ENCODE measurements at regions not wholly inside any gene's neighbourhood (a gene's known extent, or its start where the extent isn't known, plus 50 kb on each side); places are given as distances from the start of the nearest gene placed in this dataset.
"Not testable (repeated sequence)": the region's sequence is repeated elsewhere in the genome, so short reads cannot be mapped to it uniquely, and the experiment has no call there.

DNA sequence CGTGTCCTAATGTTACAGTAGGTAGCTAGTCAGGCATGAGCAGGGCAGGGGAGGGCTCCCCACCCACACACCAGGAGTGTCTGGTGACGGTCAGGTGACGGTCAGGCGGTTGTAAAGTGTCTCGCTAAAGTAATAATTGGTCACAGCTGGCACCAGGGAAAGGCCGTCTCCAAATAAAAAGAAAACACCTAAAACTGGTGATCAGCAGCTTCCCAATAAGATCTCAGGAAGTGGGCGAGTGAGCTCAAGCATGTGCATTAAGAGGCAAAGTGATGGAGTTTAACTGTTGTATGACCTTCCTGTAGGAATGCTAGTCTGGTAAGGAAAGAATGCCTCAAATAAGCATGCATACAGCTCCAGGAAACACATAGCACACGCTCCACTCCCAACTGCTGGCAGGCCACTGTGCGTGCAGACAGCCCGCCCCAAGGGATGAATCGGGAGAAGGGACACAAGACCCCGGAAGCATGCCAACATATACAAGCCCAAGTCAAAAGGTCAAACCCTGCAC, 177.1 kb downstream of the RNF144A start:
- DNase-seq (ENCODE audit: low spot score) = peak; percentile 40

DNA sequence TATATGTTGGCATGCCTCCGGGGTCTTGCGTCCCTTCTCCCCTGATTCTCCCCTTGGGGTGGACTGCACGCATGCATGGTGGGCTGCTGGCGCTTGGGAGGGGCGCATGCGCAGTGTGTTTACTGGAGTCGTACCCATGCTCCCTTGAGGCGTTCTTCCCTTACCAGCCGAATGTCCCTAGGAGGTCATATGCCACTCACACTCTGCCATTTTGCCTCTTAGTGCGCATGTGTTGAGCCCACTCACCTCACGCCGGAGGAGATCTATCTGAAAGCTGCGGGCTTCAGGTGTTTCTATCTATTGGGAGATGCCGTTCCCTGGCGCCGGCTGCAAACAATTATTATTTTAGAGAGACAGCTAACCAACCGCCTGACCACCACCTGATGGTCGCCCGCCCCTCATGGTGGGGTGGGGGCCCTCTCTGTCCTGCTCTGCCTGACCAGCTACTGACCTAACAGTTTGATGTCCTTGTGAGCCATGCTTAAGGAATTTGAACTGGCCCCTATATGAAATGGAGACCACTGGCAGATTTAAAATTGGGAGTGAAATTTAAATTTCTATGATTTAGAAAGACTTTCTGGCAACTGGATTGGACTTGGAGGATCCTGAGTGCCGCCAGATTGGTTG, 179.6 kb downstream of the RNF144A start:
- no peak for DNase-seq (ENCODE audit: low spot score)

DNA sequence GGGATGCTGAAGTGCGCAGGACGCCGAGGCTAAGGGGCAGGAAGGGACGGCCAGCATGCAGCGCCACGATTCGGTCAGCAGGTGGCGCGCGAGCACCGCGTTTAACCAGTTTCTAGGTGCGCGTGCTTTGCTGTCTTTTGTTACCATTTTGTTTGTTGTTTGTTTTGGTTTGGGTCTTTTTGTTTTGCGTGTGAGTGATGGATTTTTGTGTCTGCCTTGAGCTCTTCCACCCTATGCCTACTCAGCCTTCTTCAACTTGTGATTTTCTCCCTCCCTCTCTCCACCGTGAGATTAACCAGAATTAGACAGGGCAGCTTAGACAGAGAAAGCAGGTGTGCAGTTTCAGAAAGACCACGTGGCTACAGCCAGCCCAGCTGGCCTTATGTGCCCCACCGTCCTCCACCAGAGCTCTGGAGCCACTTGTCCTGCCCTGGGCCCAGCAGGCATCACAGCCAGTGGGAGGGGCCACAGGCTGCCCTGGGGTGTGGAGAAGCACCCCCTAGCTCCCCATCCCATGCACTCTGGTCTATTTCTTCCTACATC, 180.2 kb downstream of the RNF144A start:
- peak; percentile 54 for DNase-seq (ENCODE audit: low spot score)

DNA sequence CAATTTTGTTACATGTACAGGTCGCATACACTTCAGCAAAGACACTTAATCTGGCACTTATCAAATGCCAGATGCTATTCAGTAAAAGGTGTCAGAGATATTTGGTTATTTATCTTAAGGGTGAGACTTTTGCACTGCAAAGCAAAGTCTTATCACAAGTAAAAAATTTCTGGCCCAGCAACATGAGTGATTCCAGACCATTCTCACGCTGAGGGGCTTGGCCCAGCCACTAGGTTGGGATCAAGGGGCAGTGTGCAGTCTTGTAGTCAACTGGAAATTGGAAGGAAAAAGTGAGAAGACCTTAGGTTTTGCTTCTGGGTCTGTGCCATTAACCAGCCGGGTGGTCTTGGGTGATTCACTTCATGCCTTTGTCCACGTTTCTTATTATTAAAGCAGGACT, 181.6 kb downstream of the RNF144A start:
- DNase-seq (ENCODE audit: low spot score) = no peak

DNA sequence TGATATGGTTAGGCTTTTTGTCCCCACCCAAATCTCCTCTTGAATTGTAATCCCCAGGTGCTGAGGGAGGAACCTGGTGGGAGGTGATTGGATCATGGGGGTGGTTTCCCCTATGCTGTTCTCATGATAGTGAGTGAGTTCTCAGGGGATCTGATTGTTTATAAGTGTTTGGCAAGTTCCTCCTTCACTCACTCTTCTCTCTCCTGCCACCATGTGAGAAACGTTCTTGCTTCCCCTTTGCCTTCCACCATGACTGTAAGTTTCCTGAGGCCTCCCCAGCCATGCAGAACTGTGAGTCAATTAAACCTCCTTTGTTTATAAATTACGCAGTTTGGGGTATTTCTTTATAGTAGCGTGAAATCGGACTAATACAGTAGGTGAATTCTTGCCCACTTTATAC, 182.5 kb downstream of the RNF144A start:
- not testable (repeated sequence) for DNase-seq (ENCODE audit: low spot score)

DNA sequence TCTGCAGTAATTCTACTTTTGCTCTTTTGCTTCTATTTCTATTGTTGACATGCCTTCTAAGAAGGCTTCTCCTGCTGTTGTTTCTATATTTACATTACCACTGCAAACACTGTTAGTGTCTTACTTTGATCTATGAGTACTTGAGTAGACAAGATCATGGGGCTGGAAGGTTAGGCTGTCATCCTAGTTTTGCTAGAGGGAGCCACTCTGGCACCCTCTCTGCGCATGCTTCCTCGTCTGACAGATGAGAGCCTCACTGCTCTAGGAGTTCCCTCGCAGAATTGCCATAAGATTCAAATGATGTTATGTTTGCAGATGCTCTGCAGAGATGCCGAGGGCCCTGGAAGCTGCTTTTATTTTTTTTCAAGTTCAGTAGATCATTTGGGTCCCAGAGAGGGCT, 185.6 kb downstream of the RNF144A start:
- no peak for DNase-seq (ENCODE audit: low spot score)

DNA sequence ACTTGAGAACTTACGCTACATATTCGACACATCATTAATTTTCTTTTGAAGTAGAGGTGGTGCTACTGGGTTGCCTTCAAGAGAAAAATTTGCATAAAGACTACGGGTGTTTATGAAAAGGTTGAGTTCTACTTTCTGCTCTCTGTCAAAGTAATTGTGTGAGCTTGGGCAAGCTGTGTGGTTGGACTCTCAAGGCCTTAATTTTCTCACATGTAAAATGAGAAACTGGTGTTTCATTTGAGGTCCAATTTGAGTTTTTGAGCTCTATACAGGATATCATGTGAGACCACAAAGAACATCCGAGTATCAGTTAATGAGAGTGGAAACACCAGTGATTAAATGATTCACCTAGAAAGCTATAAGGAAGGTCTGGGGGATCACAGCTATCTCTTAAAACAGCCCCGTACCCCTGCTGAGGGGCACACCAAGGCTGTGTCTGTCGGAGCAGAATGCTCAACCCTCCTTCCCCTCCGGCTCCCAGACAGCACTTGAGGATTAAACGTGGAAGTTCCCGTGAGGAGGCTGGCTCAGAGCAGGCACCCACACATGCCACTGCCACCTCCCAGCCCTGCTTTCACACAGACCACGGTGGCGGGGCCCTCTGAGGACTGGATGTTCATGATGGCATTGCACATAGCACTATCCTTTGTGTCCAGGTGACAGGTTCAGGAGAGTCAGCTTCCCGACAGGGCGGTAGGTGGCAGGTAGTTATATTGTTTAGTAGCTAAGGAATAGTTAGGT, 191.8 kb downstream of the RNF144A start:
- no peak for DNase-seq (ENCODE audit: low spot score)

DNA sequence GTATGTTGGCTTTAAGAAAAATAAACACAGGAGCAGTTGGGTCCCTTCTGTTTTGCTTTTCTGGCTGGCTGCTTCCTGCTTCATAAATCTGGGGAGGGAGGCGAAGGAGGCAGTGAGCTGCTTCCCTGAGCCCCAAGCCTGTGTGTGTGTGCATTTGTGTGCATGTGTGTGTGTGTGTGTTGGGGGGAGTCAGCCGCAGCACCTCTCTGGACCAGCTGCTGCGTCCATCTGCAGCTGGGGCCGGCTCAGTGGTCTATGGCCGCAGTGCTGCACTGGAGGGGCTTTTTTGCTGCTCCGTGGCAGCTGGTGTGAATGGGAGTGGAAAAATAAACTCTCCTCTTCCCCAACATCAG, 192.3 kb downstream of the RNF144A start:
- DNase-seq (ENCODE audit: low spot score) = no peak

DNA sequence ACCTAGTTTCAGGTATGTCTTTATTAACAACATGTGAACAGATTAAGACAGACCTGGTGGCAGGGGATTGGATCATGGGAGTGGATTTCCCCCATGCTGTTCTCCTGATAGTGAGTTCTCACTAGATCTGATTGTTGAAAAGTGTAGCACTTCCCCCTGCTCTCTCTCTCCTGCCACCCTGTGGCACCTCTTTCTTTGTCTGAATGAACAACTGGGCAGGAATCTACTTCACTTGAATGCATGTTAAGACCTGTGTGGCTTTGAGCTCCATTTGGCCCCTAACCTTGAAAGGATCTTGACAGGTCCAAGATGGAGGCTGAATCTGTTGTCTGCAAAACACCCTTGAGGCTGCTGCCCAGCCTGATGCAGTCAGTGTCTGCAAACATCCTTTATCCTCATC, 194.4 kb downstream of the RNF144A start:
- DNase-seq (ENCODE audit: low spot score) = no peak

DNA sequence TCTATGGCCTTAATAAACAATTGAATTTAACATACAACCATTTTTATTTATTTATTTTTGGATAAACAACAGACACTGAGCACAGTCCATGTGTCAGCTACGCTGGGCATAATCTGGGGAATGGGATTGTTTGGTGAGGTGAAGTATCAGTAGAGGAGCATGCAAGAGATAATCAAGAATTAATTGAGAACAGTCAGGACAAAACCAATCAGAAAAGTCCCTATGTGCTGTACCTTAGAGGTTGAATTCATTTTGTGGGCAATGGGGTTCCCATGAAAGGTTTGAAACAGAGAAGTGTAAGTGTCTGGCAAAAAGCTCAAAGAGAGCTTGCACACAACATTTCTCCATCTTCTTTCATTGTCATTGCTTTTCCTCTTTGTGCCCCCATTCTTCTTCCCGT, 198.2 kb downstream of the RNF144A start:
- no peak for DNase-seq (ENCODE audit: low spot score)

DNA sequence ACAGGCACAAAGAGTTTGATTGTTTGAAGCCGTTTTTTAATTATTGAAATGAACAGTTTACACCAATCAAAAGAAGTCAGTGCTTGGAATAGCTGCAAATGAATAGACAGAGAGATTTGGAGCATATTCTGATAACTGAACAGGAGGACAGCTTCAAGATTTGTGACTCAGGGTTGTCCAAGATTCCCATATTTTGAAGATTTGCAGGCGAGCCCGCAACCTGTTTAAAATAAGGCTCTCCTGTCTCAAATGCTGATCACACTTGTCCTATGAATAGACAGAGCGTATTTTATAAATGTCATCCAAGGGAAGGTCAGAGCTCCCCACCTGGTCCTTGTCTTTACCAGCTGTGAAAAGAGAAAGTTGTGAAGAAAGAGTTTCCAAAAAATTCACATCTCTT, 198.7 kb downstream of the RNF144A start:
- no peak for DNase-seq (ENCODE audit: low spot score)

DNA sequence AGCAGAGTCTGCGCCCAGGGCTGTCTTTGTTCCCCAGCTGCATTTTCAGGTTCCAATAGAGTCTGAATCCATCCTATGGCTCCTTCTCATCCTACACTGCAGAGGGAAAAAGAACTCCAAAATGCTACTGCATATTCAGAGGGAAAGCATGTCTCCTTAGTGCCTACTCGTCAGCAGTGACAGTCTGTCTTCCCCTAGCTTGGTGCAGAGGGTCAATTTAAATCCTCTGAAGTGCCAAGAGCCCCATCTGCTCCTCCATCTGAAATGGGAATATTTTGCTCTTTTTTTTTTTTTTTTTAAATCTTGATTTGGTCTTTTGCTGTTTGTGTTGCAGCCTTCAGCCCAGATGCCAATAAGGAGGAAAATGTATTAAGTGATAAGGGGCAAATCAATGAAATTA, 199.3 kb downstream of the RNF144A start:
- no peak for DNase-seq (ENCODE audit: low spot score)

DNA sequence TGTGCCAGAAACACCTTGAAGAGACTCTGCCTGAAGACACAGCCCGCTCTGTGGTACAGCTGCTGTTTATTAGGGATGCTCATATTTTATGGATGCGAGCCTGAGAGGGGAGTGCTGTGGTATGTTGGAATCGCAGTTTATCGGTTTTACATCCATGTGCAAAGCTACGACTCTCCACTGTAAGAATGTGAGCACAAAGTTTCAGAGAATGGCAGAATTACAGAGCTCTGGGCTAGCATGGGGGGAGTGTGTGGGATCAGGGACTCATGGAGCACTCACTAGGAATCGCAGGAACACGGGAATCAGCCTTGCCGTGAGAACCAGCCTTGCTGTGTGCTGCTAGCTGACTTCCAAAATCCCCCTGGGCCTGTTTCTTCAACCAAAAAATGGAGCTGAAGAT, 199.9 kb downstream of the RNF144A start:
- no peak for DNase-seq (ENCODE audit: low spot score)

DNA sequence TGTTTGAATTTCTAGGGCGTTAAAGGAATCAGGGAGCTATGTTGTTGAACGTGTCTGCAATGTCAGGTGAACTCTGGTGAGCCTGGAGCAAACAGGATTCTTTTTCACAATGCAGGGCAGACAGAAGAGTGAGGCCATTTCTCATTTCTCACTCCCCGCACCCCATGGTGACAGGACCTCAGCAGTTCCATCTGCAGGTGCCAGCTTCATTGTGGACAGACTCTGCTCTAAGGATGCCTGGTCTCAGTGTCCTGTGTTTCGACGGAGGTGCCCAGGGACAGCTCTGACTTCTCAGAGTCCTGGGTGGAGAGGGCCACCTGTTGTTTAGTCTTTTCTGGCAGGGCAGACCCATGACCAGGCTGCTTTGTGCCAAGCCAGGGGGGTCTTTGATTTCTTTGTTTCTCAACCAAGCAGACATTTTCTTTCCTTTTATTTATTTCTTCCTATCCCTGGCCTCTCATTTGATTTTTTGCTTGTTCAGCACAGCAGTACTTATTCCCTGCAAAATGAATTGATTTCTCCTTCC, 201.5 kb downstream of the RNF144A start:
- DNase-seq (ENCODE audit: low spot score) = no peak

DNA sequence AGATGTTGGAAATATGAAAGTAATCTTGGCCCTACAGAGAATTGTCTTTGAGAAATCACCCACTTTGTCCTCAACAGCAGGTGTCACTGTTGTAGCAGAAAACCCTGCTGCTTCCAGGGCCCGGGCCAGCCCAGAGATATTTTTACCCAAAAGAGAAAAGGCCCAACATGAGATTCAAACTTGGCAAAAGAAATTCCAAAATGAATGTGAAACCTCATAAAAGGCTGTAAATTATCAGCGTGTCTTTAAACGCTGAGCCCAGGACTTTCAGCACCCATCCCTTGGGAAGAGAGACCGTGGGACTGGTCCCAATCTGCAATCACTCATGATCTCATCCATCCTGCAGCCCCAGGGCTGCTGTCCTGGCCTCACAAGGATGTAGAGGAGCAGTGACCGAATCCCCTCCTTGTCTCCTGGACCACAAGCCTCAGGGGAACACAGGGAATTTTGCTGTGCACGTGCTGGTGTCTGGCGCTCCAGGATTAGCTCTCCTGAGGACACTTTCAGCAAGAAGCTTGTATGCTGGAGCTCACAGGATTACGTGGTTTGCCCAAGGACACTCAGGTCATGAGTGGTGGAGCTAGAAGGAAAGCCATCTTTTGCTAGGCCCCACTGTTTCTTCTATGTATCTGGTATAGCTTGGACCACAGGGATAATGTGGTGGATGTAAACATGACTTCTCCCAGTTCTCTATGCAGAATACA, 202.1 kb downstream of the RNF144A start:
- DNase-seq (ENCODE audit: low spot score) = peak; percentile 87

DNA sequence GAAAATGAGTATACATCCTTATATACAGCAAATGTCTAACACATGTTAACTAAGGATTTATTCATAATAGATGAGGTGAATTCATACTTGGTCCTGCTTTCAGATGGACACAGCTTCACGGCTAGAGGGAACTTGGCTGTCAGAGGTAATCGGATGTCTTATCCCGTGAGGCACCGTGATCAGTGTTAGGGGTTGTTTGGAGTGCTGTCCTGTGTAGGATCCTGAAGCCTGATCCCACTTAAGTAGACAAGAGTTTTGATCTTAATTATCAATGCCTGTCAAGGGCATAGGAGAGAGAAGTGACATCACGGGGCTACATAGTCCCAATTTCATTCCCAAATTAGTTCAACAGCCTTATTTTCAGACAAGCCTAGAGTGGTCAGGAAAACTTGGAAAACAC, 204.6 kb downstream of the RNF144A start:
- DNase-seq (ENCODE audit: low spot score) = no peak

DNA sequence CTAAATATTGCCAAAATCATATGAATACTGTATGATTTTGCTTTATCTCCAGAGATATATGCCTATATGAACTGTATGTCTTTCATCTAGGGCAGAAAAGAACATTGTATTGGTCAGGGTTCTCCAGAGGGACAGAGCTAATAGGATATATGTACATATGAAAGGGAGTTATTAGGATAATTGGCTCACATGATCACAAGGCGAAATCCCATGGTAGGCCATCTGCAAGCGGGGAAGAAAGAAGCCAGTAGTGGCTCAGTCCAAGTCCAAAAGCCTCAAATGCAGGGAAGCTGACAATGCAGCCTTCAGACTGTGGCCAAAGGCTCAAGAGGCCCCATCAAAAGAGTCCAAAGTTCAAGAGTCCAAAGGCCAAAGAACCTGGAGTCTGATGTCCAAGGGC, 209.9 kb downstream of the RNF144A start:
- no peak for DNase-seq (ENCODE audit: low spot score)

DNA sequence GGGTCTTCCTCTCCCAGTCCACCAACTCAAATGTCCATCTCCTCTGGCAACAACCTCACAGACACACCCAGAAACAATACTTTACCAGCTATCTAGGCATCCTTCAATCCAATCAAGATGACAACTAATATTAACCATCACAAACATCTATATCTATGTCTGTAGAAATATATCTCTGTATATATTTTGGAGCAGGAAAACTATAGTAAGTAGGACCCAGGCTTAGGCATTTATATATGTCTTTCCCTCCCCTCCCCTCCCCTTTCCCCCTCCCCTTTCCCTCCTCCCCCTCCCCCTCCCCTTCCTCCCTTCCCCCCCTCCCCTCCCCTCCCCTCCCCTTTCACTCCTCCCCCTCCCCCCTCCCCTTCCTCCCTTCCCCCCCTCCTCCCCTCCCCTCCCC, 210.5 kb downstream of the RNF144A start:
- DNase-seq (ENCODE audit: low spot score) = no peak

DNA sequence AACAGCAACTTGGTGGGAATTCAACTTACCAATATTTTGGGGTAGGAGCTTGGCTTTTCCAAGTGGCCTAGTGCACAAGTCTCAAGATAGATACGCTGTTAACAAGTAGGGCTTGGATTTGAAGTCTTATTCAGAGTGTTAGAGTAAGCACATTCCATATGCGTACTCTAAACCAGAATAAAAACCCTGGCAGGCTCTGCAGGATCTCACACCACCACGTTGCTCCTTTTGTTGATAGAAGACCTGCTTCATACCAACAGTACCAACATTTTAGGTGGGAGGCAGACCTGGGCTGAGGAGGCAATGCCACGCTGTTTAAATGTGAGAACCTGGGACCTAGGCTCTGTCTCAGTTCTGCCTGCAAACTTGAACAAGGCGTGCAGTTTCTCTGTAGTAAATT, 214.0 kb downstream of the RNF144A start:
- peak; percentile 57 for DNase-seq (ENCODE audit: low spot score)

DNA sequence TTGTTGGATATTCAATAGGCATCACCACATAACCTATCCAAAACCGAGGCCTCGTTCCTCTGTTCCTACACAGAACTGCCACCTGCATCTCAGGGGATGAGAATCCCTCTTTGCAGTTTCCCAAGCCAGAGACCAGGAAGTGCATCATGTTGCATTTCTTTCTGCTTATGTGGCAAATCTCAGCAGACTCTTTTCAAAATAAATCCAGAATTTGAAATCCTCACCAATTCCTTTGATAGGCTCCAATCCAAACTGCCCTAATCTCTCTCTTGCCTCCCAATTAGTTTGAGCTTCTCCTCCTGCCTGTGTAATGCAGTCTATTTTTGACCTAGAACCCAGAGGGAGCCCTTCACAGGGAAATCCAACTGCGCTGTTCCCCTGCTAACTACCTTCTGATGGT, 215.5 kb downstream of the RNF144A start:
- peak; percentile 75 for DNase-seq (ENCODE audit: low spot score)

DNA sequence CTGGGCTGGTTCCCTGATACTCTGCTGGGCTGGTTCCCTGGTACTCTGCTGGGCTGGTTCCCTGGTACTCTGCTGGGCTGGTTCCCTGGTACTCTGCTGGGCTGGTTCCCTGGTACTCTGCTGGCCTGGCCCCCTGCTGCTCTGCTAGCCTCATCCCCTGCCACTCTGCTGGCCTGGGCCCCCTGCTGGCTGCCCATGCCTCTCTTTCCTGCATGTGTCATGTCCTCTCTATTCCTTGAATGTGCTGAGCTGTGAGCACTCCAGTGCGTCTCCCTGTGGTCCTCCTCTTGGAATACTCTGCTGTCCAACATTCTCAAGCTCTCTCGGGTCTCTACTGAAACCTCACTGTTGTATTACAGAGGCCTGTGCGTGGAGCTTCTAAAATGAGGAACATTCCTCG, 216.3 kb downstream of the RNF144A start:
- DNase-seq (ENCODE audit: low spot score) = no peak

DNA sequence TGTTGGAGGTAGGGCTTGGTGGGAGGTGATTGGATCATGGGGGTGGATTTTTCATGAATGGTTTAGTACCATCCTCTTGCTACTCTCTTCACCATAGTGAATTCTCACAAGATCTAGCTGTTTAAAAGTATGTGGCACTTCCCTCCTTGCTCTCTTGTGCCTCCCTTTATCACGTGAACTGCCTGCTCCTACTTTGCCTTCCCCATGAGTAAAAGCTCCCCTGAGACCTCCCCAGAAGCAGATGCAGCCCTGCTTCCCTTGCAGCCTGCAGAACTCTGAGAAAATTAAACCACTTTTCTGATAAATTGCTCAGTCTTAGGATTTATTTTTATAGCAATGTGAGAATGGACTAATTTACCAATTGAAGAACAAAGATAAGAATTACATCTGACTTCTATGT, 223.1 kb downstream of the RNF144A start:
- DNase-seq (ENCODE audit: low spot score) = no peak
